ENCODE measurements at regions not wholly inside any gene's neighbourhood (a gene's known extent, or its start where the extent isn't known, plus 50 kb on each side); places are given as distances from the start of the nearest gene placed in this dataset.

DNA sequence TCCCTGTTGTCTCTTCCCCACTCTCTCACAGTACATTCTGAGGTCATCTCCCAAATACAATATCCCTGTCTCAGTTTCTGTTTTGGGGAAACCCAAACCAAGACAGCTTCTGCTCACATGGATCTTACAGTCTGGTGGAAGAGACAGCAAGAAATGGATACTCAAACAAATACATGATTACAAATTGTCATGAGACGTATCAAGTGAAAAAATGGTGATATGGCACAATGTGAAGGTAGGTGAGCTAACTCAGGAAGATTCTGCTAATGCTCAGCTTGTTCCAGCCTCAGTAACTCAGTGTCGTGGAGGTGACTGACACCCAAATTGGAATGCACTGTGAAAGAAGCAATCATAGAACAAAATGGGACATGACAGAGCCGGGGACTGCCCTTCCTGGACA, 68.3 kb downstream of the CHST1 start:
- in situ Hi-C loops (cut with MboI; ENCODE audit: low pct_unique_long_range_greater_than_20kb, low sequenced_read_pairs), result no loop called here
- DNase-seq, result no peak

DNA sequence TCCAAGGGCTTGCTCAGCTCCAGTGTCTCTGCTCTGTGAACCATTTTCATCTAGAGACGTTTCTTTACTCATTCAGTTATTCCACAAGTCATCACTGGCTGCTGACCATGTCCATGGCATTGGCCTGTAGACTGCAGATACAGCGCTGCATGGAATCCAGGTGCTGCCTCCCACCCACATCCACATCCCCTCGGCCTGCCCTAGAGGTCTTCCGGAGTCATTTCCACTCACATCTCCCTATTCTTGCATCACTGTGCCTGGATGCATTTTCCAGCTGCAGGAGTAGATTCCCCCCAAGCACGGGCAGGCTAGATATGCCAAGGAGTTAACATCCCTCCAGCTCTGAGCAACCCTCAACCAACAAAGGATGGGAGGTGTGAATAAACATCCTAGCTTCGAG, 68.9 kb downstream of the CHST1 start:
- no peak for DNase-seq
- in situ Hi-C loops (cut with MboI; ENCODE audit: low pct_unique_long_range_greater_than_20kb, low sequenced_read_pairs), result no loop called here

DNA sequence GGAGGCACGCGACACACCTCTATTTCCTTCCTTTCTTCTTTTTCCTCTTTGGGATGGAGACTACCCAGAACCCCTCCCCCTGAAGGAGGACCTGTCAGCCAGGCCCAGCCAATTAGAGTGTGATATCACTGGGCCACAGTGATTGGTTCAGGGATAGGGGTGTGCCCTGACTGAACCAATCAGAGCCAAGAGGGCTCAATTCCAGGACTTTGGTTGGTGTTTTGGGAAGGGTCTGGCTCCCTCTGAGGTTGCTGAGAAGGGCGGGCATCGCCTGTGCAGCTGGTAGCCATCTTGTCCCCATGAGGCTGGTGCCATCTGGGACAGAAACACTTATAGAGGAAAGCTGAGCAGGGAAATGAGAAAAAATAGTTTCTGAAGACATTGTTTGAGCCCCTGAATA, 71.4 kb downstream of the CHST1 start:
- in situ Hi-C loops (cut with MboI; ENCODE audit: low pct_unique_long_range_greater_than_20kb, low sequenced_read_pairs), result no loop called here
- peak; percentile 12 for DNase-seq

DNA sequence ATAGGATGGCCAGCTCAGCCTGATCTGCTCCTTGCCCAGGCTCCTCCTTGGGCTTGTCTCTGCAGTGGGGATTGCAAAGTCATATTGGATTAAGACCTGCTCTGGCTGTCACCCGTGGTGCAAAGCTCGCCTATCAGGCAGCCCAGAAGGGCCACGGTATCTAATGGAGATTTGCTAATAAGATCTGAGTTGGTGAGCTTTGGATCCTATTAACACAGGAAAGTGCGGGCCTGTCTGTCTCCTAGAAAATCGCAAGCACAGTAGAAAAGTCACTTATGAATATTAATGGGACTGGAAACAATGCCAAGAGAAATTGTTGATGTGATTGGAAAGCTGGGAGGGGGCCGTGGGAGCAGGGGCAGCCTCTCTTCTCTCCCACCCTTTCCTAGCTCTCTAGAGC, 72.8 kb downstream of the CHST1 start:
- in situ Hi-C loops (cut with MboI; ENCODE audit: low pct_unique_long_range_greater_than_20kb, low sequenced_read_pairs), result no loop called here
- no peak for DNase-seq

DNA sequence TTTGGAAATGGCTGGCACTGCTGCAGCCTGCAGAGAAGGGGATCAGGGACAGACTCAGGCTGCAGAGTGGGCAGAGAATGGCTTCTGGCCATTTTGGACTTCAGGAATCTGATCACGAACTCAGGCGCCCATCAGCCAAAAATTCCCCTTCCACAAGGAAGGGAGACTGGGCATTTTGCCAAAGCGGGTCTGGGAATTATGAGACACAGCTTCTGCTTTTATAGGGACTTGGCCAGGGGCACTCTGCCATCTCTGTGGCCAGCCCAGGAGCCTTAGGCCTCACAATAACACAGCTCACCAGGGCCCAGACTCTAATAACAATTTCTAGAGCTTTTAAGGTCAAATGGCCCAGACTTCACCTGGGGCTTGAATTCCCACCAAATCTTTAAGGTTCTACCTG, 74.7 kb downstream of the CHST1 start:
- in situ Hi-C loops (cut with MboI; ENCODE audit: low pct_unique_long_range_greater_than_20kb, low sequenced_read_pairs), result no loop called here
- DNase-seq, result no peak

DNA sequence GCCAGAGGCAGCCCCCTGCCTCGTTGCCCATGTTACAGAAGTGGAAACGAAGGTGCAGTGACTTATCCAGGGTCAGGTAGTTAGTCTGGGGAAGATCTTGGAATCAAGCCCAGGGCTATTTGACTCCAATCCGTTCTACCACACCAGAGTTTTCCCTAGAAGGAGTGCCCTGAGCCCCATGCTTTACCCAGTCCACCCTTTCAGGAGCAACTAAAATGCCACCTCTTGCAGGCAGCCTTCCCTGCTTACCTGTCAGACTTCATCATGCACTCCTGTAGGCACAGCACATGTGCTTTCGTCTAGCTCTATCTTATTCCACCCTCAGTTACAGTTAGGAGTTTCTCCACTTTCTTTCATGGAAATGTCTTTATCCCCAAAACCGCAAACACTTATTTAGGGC, 80.2 kb downstream of the CHST1 start:
- in situ Hi-C loops (cut with MboI; ENCODE audit: low pct_unique_long_range_greater_than_20kb, low sequenced_read_pairs), result no loop called here
- DNase-seq, result no peak

DNA sequence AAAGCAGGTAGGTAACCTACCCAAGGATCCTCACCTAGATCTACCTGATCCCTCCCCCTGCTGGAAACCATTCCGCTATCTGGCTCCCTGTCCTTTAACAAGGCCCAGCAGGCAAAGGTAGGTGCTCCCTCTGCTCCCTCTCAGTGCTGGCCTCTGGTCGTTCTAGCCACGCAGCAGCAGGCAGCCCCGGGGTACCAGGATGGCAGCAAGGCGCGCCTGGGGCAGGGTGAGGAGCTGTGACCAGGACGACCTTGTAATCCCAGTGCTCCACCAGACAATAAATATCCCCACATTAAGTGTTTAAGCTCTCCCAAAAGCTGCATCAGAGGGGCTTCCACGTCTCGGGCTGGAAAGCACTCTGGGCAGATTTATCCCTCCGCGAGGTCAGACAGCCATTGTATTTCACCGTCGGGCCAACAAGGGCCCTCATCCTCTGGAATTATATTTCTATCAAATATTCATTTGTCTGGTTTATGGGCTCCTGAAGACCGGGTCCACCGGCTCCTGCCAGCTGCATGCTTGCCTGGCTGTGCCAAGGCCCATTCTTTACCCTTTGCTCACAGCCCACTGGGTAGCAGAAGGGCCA, 81.3 kb downstream of the CHST1 start:
- no peak for DNase-seq
- in situ Hi-C loops (cut with MboI; ENCODE audit: low pct_unique_long_range_greater_than_20kb, low sequenced_read_pairs), result no loop called here

DNA sequence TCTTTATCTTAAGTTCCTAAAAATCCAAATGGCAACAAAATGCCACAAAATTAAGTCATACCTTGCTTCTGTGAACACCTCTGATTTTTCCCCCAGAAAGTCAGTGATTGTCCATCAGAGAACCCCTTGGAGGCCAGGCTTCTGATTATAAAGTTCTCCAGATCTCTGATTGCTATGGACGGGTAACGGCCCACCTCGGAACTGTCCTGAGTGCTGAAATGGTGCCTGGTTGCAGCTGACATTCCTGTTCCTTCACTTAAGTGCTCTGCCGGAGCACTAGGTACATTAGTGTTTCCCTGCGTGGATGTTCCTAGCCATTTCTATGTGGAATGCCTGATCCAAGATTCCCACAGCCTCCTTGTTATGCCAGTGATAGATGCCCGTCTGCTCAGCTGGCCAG, 85.0 kb downstream of the CHST1 start:
- peak; percentile 8 for DNase-seq
- in situ Hi-C loops (cut with MboI; ENCODE audit: low pct_unique_long_range_greater_than_20kb, low sequenced_read_pairs), result no loop called here

DNA sequence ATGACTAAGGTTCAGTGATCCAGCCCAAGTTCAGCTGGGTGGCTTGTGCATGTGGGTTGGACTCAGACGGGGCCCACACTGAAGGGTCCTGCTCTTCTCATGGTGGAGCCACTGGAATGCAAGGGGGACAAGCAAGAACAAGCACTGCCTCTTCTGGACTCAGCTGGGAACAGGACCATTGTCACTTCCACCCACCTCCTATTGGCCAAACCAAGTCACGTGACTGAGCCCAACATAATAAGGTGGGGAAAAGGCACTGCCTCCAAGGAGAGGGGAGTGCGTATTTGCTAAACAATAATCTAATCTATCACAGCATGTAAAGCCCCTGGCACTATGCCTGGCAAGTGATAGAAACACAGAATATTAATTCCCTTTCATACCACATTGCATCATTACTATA, 87.1 kb downstream of the CHST1 start:
- DNase-seq, result no peak
- in situ Hi-C loops (cut with MboI; ENCODE audit: low pct_unique_long_range_greater_than_20kb, low sequenced_read_pairs), result no loop called here

DNA sequence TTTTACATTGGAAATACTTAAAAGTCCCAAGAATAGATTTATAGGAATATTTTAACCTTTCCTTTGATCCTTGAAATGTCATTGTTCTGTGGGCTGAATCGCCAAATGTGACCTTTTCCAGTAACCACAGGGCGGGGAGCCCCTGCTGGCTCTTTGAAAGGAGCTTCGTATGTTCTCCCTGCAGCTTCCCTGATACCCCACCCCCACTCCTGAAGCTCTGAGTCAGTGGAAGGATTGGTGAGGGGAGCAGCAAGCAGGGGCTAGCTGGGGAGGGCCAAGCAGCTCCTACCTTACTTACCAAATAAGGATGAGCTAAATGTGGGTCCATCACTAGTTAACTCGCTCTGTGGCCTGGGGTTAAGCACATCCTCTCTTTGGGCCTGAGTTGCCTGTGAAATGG, 87.7 kb downstream of the CHST1 start:
- no peak for DNase-seq
- in situ Hi-C loops (cut with MboI; ENCODE audit: low pct_unique_long_range_greater_than_20kb, low sequenced_read_pairs), result no loop called here

DNA sequence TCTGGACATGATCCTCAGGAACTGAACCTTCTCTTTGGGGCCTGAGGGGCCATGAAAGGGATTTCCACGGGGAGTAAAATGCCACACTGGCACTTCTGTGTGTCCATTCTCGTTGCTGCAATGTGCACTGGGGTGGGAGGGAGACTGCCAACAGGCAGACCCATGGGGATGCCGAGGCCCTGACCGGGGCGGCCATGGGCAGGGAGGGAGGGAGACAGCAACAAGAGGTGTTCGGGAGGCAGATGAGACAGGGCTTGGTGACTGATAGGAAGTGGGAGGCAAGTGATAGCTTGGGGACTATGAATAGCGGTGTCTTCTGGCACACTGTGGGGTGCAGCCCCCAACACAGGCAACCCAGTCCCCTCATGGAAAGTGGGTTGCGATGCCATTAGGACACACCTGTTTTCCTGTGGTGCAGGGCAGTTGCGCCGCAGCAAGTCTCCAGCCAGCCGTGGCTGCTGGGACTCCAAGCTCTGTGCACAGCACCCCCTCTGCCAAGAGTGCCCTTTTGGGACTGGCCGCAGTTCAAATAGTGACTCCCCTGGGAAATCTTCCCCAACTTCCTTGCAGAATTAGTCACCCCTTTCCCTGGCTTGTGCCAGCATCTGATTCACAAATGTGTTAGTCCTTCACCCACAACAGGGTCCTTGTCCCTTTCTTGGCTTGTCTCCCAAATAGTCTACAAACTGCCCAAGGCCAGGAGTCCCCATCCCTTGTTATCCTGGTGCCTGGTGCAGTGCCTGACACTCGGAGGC, 88.8 kb downstream of the CHST1 start:
- in situ Hi-C loops (cut with MboI; ENCODE audit: low pct_unique_long_range_greater_than_20kb, low sequenced_read_pairs), result no loop called here
- no peak for DNase-seq

DNA sequence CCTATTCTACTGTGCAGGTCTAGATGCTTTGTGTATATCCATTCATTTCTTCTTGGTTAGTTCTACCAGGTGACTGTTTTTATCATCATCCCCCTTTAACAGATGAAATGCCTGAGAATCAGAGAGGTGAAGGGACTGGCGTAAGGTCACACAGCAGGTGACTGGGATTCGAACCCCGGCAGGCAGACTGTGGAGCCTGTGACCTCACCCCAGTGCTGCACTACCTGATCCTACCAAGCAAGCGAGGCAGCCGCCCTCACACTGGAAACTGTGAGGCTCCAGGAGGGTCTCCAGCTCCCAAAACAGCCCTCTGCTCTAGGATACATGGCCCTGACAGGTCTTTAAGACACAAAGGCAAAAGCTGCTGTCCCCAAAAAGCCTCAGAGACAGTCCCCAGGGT, 91.7 kb downstream of the CHST1 start:
- in situ Hi-C loops (cut with MboI; ENCODE audit: low pct_unique_long_range_greater_than_20kb, low sequenced_read_pairs), result no loop called here
- DNase-seq, result no peak

DNA sequence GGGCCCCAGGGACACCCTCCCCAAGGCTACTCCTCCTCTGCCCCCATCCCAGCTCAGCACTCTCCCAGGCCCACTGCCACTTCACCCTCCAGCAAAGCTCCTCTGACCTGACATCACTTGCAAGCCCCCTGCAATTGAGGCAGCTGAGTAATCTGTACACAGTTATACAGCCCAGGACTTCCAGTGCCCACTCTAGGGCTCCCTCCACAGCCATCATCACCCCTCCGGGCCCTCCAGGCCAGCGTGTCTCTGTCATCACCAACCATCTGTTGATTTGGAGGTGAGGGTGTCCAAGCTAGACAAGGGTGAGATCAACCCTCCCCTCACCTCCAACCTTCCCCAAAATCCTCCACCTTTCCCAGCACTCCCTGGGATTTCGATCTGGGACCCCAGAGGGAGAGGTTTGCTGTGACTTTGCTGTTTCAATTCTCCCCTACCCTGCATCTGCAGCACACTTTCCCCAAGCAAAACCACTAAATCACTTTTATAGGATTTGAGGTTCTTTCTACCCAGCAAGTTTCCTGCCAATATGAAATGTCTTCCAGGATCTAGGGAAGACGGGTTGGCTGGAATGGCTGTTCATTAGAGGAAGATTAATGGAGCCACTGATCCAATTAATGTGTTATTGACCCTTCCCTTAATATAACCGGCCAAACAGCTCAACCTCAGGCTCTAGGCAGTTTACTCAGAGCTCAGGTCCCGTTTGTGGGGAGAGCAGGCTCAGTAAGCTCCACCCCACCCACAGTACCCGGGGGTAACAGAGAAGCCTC, 92.9 kb downstream of the CHST1 start:
- in situ Hi-C loops (cut with MboI; ENCODE audit: low pct_unique_long_range_greater_than_20kb, low sequenced_read_pairs), result no loop called here
- DNase-seq, result no peak

DNA sequence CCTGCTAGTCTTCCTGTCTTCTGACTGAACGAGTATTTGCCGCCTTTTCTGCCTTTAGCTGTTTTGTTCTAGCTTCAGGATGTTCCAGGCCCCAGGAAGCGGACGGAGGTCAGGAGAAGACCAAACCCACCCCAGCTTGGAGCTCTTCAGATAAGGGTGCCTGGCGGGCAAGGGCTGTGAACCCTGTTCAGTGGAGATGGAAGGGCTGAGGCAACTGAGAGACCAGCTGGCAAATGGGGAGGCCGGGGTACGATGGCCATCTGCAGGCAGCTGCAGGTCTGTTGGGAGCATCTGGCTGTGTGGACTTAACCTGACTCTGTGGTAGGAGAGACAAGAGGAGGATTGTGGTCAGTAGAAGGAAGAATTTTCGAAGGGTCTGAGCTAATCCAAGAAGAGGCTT, 95.6 kb downstream of the CHST1 start:
- in situ Hi-C loops (cut with MboI; ENCODE audit: low pct_unique_long_range_greater_than_20kb, low sequenced_read_pairs), result no loop called here

DNA sequence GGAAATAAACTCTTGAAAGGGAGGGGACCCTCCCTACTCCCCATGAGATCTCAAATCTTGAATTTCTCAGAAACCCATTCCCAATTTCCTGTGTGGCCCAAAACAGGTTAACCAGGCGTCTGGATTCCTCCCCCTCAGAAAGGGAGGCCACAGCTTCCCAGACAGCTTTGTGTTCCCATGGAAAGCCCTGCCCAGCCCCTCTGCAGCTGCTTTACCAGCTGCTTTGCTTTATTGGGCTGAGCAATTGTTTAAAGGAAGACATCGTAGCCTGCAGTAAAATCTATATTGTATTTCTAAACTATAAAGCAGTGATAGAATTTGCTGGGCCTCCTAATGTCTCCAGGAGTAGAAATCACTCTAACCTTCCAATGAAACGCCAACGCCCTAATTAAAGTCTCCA, 97.4 kb downstream of the CHST1 start:
- in situ Hi-C loops (cut with MboI; ENCODE audit: low pct_unique_long_range_greater_than_20kb, low sequenced_read_pairs), result no loop called here
- no peak for DNase-seq

More for the DNA sequence above, 95.6 kb downstream of the CHST1 start:
- DNase-seq, result no peak

DNA sequence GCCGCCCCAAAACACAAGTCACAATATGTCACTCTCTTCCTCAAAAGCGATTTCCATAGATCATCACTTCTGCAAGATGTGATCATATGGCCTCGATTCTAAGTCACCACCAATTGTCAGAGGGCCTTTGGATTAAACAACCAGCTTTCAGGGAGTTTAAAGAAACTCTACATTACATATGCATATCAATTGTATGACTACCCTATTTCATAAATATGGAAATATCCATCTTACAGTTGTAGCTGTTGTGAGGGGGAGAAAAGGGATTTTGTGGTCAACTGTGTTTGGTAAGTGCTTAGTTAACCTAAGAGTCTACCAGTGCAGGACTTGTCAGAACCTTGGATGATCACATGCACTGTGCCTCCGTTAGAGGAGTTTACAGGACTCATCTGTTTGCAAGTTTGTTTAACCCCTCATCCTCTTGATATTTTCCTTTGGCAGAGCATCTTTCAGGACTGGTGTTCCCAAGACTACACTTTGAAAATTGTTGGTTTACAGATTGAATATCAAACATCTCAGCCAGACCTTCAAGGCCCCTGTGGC, 99.9 kb downstream of the CHST1 start:
- no peak for DNase-seq
- in situ Hi-C loops (cut with MboI; ENCODE audit: low pct_unique_long_range_greater_than_20kb, low sequenced_read_pairs), result no loop called here

DNA sequence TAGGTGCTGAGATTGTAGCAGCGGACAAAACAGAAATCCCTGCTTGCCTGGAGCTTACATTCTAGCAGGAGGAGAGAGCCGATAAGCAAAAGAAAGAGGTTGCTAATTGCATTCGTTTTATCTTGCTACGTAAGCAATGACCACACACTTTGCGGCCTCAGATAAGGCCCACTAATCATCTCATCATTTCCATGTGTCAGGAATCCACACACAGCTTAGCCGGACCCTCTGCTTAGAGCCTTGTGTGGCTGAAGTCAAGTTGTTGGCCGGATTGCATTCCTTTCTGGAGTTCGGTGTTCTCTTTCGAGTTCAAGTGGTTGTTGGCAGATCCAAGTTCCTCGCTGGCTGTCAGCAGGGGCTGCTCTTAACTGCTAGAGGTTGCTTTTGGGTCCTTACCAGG, 101.6 kb downstream of the CHST1 start:
- in situ Hi-C loops (cut with MboI; ENCODE audit: low pct_unique_long_range_greater_than_20kb, low sequenced_read_pairs), result no loop called here
- no peak for DNase-seq

DNA sequence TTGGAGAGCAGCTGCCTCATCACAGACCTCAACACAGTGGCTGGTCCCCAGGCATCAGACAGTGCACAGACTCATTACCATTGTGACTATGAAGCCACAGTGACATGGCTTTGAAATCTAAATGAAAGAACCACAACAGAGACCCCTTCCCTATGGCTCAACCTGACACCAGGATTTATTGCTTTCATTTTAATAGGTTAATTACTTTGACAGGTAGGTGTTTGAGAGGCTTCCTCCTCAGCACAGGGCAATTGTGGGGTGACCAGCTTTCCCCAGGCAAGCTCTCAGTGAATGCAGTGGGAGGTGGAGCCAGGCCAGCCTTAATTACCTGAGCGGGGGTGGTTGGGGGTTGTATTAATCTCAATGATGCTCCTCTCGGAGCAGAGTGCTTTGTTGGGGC, 102.3 kb downstream of the CHST1 start:
- no peak for DNase-seq

DNA sequence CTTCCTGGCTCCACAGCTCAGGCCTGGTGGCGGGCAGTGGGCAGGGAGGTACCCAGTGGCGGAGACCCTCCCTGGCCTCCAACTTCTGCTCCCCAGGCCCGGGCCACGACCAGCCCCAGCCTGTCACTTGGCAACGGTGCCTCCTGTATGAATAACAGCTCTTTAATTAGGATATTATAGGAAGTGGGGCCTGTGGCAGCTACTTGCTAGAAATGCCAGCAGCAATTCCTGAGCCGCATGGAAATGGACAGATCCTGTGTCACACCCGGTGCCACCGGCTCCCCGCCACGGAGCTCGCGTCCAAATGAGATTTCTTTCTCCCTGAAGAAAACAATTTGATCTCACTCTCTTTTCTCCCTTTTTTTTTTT, 104.5 kb downstream of the CHST1 start:
- DNase-seq, result no peak
- in situ Hi-C loops (cut with MboI; ENCODE audit: low pct_unique_long_range_greater_than_20kb, low sequenced_read_pairs), result no loop called here

More for the DNA sequence above, 102.3 kb downstream of the CHST1 start:
- in situ Hi-C loops (cut with MboI; ENCODE audit: low pct_unique_long_range_greater_than_20kb, low sequenced_read_pairs), result no loop called here

DNA sequence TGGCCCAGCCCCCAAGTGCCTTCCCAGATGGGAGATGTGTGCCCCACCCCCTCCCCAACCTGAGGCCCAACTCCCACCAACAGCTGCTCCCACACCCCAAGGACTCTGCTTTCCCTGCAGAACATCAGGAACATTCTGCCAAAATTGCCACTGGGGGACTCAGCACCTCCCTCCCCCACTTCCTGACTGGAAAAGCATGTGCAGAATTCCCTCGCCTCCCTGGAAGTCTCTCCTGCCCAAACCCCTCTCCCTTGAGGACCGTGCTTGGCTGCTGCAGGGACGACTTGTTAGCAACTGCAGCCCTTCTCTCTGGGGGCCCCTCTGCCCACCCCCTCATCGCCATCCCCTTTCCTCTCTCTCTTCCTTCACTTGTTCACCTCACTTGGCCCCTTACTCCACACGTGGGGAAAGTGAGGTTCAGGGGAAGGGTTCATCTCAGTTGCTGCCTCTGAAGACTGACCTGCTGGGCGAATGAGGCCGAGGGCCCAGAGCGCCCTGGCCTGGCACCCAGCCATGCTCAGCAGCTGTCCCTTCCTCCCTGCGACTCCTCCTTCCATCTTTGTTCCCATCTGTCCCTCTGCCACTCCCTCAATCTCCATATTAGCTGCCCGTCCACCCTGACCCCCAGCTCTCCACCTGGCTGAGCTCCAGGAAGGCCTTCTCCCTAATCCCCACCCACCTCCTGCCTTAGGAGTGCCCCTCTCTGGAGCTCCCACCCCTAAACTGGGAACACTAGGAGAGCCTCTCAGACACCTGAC, 105.1 kb downstream of the CHST1 start:
- DNase-seq, result no peak

More for the DNA sequence above, 105.1 kb downstream of the CHST1 start:
- in situ Hi-C loops (cut with MboI; ENCODE audit: low pct_unique_long_range_greater_than_20kb, low sequenced_read_pairs), result no loop called here
